HG02678 (cell line): ENCODE measurements at regions not wholly inside any gene's neighbourhood (a gene's known extent, or its start where the extent isn't known, plus 50 kb on each side); places are given as distances from the start of the nearest gene placed in this dataset.

ENCODE experiments used
- ATAC-seq: cut with Tn5 transposase; IDR thresholded peaks from one replicate; pipeline ENCODE4 v1.9.1; 2021; ENCODE audit warnings: mild to moderate bottlenecking, moderate library complexity; ENCODE audit not compliant: unreplicated experiment

DNA sequence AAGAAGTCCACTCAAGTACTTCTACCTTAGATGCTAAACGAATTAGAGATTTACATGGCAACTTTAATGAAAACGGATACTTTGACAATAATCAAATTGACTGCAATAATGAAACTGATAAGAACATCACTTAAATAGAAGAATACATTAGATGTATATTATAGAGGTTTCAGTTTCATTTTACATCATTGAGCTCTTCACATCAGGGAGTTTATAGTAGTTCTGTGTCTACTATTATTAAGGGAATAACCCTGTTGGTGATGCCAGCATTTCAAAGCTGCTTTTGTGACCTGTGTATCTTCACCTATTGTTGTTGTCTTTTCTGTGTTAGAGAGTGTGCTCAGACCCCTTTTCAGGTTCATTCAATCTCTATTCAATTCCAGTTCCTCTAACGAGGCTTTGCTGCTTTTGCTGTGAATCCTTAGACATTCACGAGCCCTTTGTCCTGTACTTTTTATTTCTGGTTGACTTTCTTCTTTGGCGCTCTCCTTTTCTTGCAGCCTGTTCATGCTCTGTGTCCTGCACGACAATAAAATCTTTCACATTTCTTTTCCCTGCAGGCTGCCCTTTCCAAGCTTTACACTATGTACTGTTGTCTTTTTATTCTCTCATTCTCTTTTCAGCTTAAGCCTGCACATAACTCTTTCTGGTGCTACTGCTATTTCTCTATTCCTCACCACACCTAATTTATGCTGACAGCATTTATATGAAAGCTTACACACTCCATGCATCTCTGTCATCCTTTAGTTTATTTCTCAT lies 232.1 kb downstream of the CPE start:
- no peak for ATAC-seq

GRCh38 chr4:165612936-165613335 lies 234.1 kb downstream of the CPE start:
- ATAC-seq: peak; percentile 94

- ATAC-seq: no peak
Measured at GRCh38 chr4:165613581-165613980, 234.8 kb downstream of the CPE start.

DNA sequence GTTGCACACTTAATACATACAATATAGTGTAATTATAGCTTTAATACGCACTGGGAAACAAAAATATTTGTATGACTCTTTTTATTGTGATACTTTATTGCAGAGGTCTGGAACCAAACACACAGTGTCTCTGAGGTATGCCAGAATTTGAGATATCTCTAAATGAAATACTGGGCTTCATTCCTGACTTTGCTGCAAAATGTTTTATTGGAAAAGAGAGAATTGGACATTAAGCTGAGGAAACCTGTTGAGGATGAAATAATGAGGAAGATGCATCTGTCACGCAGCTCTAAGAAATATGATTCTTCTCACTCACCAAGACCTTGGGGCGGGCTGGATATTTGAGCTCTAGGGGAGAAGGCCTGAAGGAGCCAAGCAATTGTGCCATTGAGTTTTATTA lies 242.1 kb downstream of the CPE start:
- no peak for ATAC-seq

DNA sequence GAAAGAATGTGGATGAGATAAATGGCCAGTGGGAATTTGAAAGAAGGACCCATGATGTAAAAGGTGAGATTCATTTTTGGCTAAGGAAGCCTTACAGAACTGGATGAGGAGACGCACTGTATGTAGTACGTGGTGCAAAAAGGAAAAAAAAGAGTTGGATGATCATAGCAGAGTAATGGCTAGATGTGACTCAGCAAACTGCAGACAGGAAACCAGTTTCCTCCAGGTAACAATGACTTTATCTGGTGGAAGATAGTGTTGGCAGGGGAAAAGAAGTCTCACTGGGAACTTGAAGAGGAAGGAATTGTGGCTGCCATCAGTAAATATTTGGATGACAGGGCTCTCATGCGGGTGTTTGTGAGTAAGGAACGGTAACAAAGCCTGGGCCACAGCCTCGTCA lies 243.2 kb downstream of the CPE start:
- ATAC-seq: no peak

- no peak for ATAC-seq
Measured at GRCh38 chr4:165625281-165625680, 246.5 kb downstream of the CPE start.

DNA sequence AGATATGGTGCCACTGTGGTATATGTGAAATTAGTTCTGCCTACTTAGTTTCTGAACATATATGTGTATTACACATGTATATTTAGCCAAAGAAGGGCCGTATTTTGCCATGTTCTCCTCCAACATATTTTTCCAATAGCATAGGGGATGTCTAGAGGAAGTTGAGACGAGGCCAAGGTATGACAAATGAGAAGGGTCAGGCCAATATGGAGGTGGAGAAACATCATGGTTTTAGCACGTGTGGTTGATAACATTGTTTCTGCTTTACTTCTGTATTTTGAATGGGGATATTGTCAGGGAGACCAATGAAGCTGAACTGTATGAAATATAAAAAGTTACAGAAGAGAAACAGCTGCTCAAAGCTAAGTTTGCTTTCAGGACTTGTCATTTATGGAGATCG lies 246.7 kb upstream of the TLL1 start:
- no peak for ATAC-seq

- ATAC-seq: no peak
Measured at GRCh38 chr4:165627128-165627527, 245.9 kb upstream of the TLL1 start.

DNA sequence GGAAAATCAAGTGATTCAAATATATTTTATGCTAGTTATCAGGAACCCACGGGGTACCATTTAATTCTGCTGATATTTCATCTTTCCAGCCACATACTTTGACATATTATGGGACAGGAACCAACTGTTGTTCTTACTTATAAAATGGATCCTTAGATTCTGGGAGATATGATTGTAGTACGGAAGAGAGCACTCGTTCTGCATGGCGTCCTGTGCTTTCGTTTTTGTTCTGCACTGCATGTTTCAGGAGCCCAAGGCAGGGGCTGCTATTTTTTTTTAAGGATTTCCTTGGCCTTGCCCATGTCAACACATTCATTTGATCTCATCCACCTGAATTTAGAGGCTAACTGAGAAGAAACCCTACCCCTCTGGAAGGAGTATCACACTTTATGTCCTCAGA lies 245.5 kb upstream of the TLL1 start:
- no peak for ATAC-seq

- no peak for ATAC-seq
Measured at GRCh38 chr4:165628572-165628971, 244.5 kb upstream of the TLL1 start.

DNA sequence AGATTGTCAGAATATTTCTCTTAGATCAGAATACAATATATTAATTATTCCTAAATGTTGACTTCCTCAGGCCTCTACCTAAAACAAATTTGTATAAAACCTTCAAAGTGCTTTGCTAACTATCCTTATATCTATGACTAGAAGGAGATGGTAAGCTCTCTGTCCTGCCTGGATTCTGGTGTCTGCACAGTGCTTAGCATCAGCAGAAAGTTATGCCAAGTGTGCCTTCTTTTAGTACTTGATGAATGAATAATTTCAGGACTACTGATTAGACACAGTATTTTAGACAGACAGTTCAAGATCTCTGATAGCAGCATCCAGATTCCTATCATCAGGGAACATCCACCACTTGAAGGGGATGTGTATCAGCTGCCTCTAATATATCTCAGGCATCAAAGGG lies 242.4 kb upstream of the TLL1 start:
- no peak for ATAC-seq

DNA sequence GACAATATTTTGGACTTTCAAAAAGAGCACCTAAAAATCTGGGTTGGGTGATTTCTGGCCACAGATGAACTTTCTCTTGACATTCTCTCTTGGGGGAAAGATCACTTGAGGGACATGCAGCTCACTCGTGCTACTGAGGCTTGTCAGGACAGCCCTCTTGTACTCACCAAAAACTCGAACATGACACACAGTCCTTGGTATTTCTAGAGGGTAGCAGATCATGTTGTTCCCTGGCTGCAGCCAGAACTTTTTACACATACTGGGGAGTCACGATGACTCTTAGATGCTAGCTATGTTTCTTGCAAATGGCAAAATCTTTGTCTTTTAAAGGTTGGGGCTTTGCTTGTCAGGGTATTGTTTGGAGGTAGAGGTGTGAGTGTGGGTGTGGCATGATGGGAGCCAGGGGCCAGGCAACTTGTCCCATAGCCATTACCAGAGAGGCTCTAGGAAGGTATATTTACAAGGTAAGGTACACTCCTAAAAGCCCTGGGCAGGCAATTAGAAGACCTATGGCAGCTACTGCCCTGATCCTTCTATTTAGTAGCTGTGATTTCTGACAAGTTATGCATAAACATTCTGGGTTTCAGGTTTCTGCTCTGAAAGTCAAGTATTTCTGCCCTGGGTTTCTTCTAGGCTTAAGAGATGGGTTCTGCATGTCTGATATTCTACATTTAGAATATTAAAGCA lies 241.7 kb upstream of the TLL1 start:
- no peak for ATAC-seq

DNA sequence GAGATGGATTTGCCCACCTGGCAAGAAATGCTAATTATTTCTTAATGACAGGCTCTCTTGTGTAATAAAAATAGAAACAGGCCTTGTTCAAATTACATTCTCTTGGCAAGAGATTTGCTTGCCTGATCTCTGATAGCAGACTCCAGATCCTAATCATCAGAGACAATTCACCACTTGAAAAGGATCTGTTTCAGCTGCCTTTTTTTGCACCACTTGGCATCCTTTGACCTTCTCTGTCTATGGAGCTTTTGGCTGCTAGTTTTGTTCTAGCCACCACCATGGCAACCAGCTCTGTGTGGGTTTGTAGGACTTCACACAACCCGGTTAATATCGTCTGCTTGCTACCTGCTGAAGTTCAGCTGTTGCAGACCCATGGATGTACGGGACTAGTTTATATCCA lies 241.1 kb upstream of the TLL1 start:
- ATAC-seq: no peak

GRCh38 chr4:165634766-165635165 lies 238.3 kb upstream of the TLL1 start:
- no peak for ATAC-seq

GRCh38 chr4:165635381-165635780 lies 237.7 kb upstream of the TLL1 start:
- ATAC-seq: no peak

DNA sequence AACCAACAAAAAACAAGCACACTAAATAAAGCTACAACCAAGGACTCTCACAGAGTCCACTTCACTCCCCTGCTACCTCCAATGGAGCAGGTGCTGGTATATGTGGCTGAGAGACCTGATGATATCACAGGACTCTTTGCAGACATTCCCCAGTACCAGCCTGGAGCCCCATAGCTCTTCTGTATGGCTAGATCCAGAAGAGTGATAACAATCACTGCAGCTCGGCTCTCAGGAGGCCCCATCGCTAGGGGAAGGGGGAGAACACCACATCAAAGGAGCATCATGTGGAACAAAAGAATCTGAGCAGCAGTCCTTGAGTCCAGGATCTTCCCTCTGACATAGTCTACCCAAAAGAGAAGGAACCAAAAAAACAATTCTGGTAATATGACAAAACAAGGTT lies 237.1 kb upstream of the TLL1 start:
- no peak for ATAC-seq

- no peak for ATAC-seq
Measured at GRCh38 chr4:165651901-165652300, 221.1 kb upstream of the TLL1 start.

- ATAC-seq: no peak
Measured at GRCh38 chr4:165654556-165654955, 218.5 kb upstream of the TLL1 start.

DNA sequence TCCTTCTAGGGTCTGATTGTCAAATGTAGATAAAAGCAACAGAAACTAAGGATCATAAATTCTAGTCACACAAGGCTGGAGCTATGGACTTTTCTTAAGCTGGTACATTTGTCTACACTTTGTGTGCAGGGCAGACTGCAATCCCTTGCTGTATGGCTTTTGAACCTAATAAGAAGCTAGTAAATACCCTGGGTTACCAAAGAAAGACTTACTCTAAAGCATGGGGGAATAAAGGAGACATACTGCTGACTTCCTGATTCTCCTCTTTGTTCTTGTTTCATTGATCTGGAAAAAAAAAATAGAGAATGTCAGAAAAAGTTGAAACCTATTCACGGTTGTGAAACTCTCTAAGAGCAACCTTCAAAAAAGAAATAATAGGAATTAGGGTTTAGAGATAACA lies 216.6 kb upstream of the TLL1 start:
- no peak for ATAC-seq

DNA sequence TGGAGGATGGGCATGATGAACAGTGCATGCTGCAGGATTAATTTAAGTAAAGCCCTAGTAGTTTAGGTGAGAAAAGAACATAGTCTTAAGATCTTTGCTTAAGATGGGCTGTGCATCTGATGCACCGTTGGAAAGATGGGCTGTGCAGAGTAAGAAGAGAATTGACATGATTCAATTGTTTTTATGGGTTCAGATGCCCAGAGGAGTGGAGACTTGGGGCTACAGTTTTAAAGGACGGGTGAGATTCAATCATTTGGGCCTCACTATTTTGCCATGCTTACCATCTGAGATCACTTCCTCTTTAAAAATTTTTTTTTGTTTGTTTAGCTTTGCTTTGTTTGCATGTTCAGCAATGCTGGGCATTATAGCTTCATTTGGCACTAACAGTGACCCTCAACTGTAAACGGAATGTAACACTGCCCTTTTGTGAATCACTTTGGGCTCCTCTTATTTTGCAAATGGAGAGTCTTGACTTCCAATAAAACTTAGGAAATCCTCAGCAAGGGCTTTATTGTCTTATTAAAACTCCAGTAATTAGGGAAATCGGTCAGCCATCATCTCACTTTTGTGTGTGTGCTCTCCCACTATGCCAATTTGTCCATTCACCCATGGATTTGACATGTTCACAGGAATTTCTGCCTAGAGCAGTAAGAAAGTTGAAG lies 216.1 kb upstream of the TLL1 start:
- no peak for ATAC-seq

DNA sequence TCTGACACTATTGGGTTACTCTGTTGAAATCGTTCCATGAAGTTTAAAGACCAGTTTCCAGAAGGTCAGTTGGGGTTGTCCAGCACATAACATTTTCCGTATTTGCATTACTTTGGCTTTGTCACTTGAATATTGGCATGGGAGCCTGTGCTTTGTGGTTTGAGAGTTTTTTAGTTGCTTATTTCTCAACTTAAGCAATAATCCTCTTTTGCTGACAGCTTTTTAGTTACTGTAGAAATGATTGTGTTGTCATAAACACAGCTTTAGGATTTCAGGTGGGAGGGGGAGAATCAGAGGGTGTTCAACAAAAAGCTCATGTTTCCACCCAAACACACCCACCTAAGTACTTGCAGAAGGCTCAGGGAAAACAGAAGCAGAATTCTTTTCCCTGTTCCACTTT lies 210.7 kb upstream of the TLL1 start:
- no peak for ATAC-seq

- ATAC-seq: no peak
Measured at GRCh38 chr4:165663411-165663810, 209.6 kb upstream of the TLL1 start.
